HUDEP-2 (cell line): ENCODE measurements at regions not wholly inside any gene's neighbourhood (a gene's known extent, or its start where the extent isn't known, plus 50 kb on each side); places are given as distances from the start of the nearest gene placed in this dataset.
A peak's percentile ranks its signal among the peaks of the same experiment; 100 is the strongest.
"Not testable (repeated sequence)": the region's sequence is repeated elsewhere in the genome, so short reads cannot be mapped to it uniquely, and the experiment has no call there.

Source experiments
- DNase-seq, 76 experiments: peaks; one replicate each; lab custom pipeline; 2025; ENCODE audit not compliant: unreplicated experiment in 76 of 76; lab: John Stamatoyannopoulos, UW

DNA sequence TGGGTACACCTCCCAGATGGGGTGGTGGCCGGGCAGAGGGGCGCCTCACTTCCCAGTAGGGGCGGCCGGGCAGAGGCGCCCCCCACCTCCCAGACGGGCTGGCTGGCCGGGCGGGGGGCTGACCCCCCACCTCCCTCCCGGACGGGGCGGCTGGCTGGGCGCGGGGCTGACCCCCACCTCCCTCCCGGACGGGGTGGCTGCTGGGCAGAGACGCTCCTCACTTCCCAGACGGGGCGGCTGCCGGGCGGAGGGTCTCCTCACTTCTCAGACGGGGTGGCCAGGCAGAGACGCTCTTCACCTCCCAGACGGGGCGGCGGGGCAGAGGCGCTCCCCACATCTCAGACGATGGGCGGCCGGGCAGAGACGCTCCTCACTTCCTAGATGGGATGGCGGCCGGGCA is 240.6 kb downstream of the IL20RB start:
- DNase-seq: not testable (repeated sequence)

DNA sequence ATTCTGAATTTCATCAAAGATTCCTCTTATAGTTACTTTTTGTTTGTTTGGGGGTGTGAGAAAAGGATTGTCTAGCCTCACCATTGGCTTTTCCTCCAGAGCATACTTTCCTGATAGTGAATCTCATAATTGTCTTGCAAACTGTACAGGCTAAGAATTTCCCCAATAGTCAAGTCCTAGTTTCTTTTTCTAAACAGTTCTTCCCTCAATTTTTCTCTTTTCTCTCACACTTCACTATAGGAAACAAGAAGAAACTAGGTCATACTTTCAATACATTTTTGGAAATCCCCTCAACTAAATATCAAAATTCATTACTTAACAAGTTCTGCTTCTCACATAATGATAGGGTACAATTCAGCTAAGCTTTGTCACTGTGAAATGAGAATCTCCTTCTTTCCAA is 241.9 kb downstream of the IL20RB start:
- DNase-seq: no peak

DNA sequence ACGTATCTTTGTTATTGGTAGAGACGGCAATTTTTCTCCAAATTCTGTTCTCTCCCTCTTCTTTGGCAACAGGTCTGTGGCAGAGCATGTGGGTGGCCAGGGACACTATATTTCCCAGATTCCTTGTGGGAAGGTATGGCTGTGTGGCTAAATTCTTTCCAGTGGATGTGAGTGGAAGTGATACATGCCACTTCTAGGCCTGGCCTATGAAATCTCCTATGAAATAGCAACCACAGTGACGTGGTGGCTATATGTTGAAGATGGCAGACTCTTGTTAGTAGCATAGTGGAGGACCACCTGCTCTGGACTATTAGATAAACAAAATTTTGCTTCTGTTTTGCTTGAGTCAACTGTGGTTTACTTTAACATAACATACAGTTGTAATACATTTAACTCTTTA is 243.3 kb downstream of the IL20RB start:
- no peak for DNase-seq

DNA sequence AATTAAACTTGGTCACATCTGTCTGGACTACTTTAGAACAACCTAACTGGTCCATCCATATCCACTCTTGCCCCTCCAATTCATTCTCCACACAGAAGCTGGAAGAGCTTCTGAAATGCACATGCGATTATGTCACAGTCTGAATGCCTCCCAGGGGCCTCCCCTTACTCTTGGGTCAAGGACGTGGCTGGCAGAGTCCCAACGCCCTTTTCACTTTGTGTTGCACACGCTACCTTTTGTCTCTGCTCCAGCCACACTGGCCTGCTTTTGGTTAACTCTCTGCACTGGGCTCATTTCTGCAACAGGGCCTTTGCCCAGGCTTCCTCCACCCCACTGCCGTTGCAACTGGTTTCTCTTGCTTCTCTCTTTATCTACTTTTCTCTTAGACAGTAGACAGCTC is 245.2 kb downstream of the IL20RB start:
- DNase-seq: no peak

DNA sequence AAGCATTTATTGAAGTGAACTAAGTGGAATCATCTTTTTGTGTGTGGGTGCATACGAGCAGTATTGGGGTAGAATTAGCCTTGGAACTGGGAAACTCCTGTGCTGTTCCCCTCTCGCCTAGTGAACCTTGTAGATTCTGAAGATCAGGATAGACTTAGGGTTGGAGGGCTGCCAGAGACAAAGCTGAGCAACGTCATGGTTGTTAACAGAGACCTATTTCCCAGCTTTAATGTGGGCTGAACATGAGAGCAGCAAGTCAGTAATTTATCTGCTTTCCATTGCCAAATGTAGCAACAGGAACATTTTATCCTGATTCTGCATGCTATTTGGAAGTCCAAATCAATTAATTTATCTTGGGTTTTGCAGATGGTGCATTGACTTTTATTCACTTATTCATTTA is 246.6 kb downstream of the IL20RB start:
- DNase-seq: no peak

DNA sequence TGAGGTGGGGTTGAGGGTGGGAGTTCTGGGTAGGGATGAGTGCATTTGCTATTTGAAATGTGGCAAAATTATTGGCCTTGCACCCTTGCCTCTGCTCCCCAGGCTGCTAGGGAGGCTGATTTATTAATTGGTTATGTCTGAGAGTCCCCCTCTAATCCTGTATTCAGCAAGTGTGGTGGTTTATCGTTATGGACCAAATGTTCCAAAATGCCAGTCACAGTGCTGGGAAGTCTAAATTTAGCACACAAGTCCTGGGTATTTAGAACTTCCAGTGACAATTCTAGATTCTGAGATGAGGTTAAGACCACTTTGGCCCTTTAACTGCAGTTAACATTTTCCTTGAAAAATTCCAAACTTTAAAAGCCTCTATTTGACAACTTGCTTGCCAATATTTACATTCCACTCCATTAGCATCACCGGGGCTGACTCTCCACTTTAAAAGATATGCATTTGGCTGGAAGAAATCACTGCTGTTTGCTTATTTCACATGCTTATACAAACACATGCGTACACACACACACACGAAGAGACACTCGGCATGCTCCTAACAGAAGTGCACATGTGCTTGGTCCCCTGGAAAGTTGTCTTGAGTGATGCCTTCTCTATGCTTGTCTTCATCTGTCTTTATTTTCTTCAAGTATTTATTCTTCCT is 247.7 kb downstream of the IL20RB start:
- DNase-seq: no peak

DNA sequence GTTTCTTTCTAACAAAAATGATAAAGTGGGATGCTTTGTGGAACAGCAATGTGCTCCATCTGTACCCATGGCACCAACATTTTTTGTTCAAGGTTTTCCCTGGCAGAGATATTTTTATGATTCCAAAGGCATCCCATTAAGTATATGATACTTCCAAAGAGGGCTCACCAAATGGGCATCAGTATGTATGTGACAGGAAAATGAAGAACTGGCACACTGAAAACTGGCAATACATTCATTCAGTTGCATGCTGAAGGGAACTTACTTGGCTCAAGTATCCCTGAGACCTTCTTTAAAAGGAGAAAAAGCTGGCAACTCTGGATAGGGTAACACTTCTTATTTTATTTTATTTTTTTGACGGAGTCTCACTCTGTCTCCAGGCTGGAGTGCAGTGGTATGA is 249.8 kb downstream of the IL20RB start:
- no peak for DNase-seq

DNA sequence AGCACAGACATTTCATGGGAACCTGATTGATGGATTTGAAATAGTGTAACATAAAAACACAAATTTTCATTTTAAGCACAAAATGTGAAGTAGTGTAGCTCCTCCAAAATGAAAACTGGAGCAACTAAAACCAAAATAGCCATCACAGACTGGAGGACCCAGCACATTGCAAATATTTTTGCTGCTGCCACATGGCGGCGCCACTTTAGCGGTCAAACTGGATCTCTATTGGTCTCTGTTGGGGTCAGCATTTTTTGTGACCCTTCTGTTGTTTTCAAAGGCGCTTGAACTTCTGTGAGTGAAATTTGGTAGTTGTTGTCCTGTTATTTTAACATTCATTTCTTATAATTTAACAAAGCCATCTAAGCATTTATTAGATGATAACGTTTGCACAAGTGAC is 259.9 kb downstream of the IL20RB start:
- DNase-seq: peak in 1 of 76 experiments; percentile 9

DNA sequence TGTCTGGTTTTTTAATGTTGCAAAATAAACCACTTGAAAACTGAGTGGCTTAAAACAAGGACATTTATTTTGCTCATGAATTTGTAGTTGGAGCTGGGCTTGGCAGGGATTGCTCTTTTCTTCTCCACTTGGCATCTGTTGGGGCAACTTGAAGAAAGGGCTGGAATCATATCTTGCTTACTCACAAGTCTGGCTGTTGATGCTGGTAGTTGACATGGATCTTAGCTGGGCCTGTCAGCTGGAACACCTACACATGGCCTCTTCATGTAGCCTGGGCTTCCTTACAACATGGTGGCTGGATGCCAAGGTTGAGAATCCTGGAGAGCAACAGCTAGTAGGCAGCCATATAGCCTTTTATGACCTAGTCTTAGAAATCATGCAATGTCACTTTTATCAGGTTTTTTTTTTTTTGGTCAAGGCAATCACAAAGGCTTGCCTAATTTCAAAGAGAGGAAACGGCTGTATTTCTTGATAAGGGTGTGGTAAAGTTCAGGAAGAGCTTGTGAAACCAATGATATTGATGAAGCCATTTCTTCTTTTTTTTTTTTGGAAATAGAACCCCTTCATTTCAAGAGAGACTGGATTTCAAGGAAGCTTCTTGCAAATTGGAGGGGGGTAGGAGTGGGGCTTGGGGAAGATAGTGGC is 262.1 kb downstream of the IL20RB start:
- DNase-seq: no peak

DNA sequence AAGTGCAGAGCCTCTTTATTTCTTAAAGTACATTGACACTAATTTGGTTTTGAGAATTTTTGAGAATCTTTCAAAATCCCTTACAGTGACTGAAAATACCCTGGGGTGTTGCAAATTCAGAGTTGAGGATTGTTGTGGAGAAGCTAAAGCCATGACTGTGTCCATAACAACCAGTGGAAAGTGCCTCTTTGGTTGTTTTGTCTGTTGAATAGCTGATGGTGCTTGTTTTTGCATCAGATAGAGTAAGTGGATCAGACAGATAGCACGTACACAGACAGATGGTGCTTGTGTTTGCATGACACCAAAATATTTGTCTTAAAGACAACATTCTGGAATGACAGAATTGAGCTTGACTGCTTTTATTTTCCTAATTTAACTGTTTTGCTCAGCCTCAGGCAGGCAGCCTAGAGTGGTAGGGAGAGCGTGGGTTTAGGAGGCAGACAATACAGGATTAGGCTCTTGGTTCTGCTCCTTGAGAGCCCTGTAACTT is 265.0 kb downstream of the IL20RB start:
- DNase-seq: no peak

DNA sequence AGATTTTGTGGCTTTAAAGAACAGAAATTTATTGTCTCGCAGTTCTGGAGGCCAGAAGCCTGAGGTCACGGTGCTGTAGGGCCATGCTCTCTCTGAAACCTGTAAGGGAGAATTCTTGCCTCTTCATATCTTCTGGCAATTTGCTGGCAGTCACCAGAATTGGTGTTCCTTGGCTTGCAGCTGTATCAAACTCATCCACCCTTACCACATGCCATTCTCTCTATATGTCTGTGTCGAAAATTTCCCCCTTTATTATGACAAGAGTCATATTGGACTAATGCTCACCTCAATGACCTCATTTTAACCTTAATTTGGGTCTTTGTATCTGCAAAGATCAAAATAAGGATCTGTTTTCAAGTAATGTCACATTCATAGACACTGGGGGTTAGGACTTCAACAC is 266.7 kb downstream of the IL20RB start:
- no peak for DNase-seq

DNA sequence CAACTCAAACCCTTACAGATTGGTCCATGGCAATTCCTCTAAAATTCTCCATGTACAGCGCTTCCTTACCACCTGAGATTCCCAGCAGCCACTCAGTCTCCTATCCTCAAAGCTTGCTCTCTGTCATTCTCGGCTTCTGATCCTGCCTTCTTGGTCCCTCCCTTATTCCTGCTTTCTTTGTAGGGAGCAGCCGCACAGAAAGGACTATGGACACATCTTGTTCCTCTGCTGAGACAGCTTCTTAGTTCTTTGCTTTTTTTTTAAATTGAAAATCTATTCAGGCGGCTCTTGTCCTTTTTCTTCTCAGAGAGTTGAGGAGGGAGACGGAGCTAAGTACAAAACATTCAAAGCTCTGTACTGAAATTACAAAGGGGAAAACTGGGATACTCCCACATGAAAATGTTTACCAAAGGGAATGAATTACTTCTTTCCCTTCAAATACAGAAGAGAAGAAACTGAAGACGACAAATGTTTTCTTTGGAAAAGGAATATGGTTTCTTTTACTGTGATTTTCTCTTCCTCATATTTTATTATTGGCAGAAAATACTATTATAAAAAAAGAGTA is 285.1 kb downstream of the IL20RB start:
- DNase-seq: no peak

DNA sequence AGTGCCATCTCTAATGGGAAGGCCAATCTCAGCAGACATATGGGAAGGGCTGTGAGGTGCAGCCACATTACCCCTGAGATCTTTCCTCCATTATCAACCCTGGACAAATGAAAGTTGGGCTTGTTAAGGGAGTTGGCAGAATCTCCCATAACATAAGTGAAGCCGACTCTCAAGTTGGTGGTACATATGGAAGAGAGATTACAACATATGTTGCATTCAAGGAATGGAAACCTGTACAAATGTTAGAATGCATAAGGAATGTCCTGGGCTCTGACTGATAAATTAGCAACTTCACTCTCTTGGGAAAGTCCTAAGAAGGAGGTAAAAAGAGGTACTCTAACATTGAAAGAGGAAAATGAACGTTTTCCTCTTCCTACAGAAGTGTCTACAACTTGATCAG is 288.7 kb downstream of the IL20RB start:
- DNase-seq: no peak

DNA sequence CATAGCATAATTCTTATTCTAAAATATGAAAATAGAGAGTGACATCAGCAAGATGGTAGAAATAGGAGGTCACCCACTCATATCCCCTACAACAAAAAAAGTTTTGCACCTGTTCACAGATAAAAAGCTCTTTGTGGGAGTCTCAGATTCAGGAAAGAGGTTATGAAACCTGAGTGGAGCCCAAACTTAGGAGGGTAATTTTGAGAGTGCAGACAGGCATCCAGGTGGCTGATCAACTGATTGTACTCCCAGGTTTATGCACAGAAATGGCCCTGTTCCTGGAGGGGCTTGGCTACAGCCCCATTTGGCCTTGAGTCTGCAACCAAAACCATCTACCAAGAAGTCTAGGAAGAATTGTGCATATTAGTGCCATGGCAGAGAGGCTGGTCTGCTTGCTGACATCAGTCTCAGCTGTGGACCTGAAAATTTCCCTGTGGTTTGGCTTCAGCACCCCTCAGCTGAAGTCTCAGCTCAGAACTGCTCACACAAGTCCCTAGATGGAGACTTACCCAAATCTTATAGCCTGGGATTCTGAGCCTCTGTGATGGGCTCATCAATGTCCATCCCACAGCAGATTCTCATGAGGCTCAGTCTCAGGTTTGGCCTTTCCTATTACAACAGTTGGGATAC is 291.6 kb downstream of the IL20RB start:
- no peak for DNase-seq

DNA sequence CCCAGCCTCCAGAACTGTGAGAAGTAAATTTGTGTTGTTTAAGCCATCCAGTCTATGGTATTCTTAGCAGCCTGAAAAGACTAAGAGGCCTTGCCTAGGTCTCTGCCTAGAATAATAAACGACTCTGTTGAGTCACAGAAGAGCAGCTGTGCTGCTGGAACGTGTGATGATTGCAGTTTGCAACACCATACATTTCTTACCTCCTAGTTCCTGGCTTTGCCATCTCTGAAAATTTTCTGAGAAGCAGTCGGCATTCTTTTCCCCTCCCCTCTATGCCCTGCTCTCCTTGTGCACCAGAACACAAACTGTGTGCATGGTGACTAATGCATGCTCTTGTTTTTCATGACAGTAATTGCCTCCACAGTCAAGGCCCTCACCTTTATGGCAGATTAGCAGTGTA is 301.3 kb downstream of the IL20RB start:
- DNase-seq: no peak

DNA sequence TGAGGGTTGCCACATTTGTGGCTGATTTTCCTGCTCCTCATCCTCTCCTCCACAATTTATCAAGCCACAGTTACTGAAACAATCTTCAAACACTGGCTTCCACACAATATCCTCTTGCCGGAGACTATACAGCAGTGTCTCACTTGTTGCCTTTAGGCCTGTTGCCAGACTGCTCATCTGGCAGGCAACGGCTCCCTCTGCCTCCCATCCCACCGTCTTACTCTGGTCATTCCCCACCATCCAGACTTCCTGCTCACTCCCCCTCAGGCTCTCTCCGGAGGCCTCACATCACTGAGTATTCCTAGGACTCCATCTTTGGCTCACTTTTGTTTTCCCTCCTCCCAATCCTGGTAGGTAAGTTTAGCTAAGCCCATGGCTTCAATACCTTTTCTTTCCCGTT is 301.9 kb downstream of the IL20RB start:
- no peak for DNase-seq

DNA sequence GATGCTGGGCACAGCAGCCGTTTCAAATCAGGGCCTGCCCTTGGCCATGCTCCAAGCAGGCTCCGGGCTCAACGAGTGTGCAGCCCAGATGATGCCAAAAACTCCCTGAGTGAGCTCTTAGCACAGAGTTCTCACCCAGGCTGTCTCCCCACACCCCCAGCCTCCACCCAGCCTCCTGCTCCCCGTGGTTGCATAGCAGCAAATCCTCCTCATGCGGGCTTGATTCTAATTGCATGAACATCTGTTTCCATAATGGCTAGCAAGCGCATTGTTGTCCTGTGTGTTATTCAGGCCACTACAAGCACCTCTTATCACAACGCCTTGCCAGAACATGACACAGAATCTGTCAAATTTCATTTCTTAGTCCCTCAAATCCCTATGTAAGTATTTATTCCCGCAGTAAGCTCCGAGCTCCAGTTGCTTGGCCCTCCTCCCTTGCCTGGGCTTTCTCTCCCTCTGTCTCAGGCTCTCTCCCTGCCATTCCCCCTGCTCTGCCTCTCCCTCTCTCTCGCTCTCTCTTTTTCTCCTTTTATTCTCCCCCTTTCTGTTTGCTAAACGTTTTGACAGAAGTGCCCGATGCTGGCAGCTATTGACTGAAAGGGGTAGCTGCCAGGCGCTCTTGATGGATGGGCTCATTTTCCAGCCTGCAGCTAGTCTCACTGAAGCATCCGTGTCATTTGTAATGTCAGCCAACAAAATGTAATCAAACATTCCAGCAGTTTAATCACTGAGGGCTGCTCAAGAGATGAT is 306.5 kb downstream of the IL20RB start:
- no peak for DNase-seq

DNA sequence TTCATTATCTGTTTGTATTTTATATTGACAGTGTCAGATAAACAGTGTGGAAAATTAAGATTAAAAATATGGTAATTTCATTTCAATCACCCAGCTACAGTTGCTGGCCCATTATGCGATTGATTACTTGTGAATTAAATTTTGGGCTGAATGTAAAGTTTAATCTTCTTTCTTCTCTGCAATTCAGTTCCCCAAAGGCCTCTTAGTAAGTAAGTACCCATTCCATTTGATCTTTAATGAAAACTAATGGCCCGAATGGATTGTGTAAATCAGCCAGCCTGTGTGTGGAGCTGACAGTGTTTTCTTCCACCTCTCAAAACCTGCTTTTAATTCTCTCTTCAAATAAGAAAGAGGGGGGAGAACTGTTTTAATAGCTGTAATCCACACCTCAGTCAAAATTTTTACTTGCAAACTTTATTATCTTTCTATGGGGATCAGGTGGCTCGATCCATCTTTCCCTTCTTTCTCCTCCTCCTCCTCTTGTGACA is 307.1 kb downstream of the IL20RB start:
- no peak for DNase-seq

DNA sequence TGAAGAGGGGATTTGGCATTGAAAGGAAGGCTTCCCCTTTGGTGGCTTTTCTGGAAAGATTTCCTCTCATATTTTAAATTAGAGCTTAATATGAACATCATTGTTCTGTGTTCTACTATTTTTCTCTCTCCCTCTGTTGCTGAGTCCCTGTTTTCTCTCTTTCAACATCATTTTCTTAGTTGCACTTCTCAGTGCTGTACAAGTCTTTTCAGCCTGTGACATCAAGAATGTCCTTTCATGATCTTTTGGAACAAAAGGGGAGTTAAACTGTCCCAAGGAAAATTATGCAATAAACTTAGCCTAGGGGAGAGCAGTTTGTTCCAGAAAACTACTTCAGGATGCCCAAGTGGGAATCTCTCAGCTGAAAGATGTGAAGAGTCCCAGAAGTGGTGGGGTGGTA is 325.1 kb downstream of the IL20RB start:
- no peak for DNase-seq

DNA sequence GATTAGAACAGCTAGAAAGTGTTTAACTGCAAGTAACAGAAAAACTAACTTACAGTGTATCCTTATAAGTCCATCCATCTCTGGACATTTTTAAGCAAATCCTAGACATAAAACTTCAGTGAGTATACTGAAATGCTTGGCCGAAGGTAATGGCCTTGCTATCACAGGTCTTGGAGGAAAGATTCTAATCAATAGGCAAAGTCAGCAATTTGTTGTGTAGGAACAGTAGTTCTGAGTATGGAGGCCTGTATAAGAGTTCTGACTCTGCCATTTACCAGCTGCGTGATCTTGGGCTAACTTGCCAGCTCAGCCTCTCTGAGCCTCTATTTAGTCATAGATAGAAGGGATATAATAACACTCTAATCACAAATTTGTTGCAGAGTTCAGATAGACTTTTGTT is 328.1 kb downstream of the IL20RB start:
- DNase-seq: no peak

DNA sequence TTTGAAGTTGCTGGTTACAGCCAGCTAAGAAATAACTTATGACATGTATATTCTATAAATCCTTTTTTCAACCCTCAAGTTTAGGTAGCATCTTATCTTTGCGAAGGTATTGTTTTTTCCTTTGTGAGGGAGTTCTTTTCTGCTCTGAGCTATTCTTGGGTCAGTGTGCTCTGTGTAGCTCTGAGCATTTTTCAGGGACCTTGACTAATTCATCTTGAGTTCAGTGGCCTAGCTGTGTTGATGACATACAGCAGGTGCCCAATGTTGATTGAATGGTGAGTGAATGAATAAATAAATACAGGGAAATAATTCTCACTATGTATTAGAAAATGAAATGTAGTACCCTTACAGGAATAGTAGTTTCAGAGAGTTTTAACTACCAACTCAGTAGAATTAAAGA is 335.3 kb downstream of the IL20RB start:
- no peak for DNase-seq
